ENCODE measurements at regions not wholly inside any gene's neighbourhood (a gene's known extent, or its start where the extent isn't known, plus 50 kb on each side); places are given as distances from the start of the nearest gene placed in this dataset.

GRCh38 chr5:57911438-57911837 lies 428.8 kb upstream of the ACTBL2 start:
- H3K9me3 ChIP-seq: no peaks in the 10 kb centered on the region
- ChIA-PET POLR2A (no interaction called here), CTCF (no interaction called here)
- no peaks in the 10 kb centered on the region for H3K4me1 Mint-ChIP-seq (ENCODE audit: low read depth, unreplicated experiment)
- no peaks in the 10 kb centered on the region for H3K36me3 ChIP-seq (ENCODE audit: control insufficient read depth, insufficient read depth, low read length)
- TF ChIP-seq CTCF (IDR thresholded peaks at IDR 0.05; ENCODE audit: insufficient read depth in 1 of 2, low read depth in 1 of 2, low read length in 1 of 2, severe bottlenecking in 1 of 2, unreplicated experiment in 1 of 2): no peak
- intact Hi-C loops (cut with micrococcal nuclease; ENCODE audit: unreplicated experiment): no loop called here
- no peaks in the 10 kb centered on the region for H3K27me3 Mint-ChIP-seq (ENCODE audit: insufficient read depth, unreplicated experiment)
- BruUV-seq (replicated peaks): no TSS peak
- peaks cover 4% of the 10 kb centered on the region for H3K36me3 Mint-ChIP-seq (ENCODE audit: insufficient read depth, unreplicated experiment)
- H3K27ac Mint-ChIP-seq (ENCODE audit: unreplicated experiment): no peak overlapping the region
- H3K27me3 ChIP-seq (replicated peaks; ENCODE audit: control insufficient read depth, insufficient read depth, low read length): no peaks in the 10 kb centered on the region
- no peak overlapping the region for H3K4me3 ChIP-seq (ENCODE audit: low read depth, low read length)
- no peaks in the 10 kb centered on the region for H3K4me1 ChIP-seq
- H3K9me3 Mint-ChIP-seq (ENCODE audit: unreplicated experiment): no peaks in the 10 kb centered on the region
- DNase-seq: no peak
- H3K4me3 Mint-ChIP-seq (ENCODE audit: unreplicated experiment): no peak overlapping the region

- DNase-seq: no peak
- POLR2A ChIA-PET: no interaction called here
- no peaks in the 10 kb centered on the region for H3K9me3 ChIP-seq
- H3K4me1 ChIP-seq: no peaks in the 10 kb centered on the region
- Mint-ChIP-seq H3K9me3 (ENCODE audit: unreplicated experiment) (no peaks in the 10 kb centered on the region), H3K4me1 (ENCODE audit: low read depth, unreplicated experiment) (no peaks in the 10 kb centered on the region), H3K36me3 (ENCODE audit: insufficient read depth, unreplicated experiment) (peaks cover 4% of the 10 kb centered on the region), H3K4me3 (ENCODE audit: unreplicated experiment) (no peak overlapping the region), H3K27ac (ENCODE audit: unreplicated experiment) (no peak overlapping the region), H3K27me3 (ENCODE audit: insufficient read depth, unreplicated experiment) (no peaks in the 10 kb centered on the region)
- BruUV-seq (replicated peaks): no TSS peak
- TF ChIP-seq CTCF (IDR thresholded peaks at IDR 0.05; ENCODE audit: insufficient read depth in 1 of 2, low read depth in 1 of 2, low read length in 1 of 2, severe bottlenecking in 1 of 2, unreplicated experiment in 1 of 2): no peak
- no peaks in the 10 kb centered on the region for H3K27me3 ChIP-seq (replicated peaks; ENCODE audit: control insufficient read depth, insufficient read depth, low read length)
- no peaks in the 10 kb centered on the region for H3K36me3 ChIP-seq (ENCODE audit: control insufficient read depth, insufficient read depth, low read length)
- H3K4me3 ChIP-seq (ENCODE audit: low read depth, low read length): no peak overlapping the region
- intact Hi-C loops (cut with micrococcal nuclease; ENCODE audit: unreplicated experiment): no loop called here
- CTCF ChIA-PET: no interaction called here
These were observed 424.1 kb upstream of the ACTBL2 start for GRCh38 chr5:57906671-57907070.

- no peak for DNase-seq
- CTCF ChIA-PET: no interaction called here
- Mint-ChIP-seq H3K27ac (ENCODE audit: unreplicated experiment) (no peak overlapping the region), H3K4me1 (ENCODE audit: low read depth, unreplicated experiment) (no peaks in the 10 kb centered on the region), H3K4me3 (ENCODE audit: unreplicated experiment) (no peak overlapping the region), H3K27me3 (ENCODE audit: insufficient read depth, unreplicated experiment) (no peaks in the 10 kb centered on the region), H3K36me3 (ENCODE audit: insufficient read depth, unreplicated experiment) (peaks cover 4% of the 10 kb centered on the region), H3K9me3 (ENCODE audit: unreplicated experiment) (no peaks in the 10 kb centered on the region)
- Histone ChIP-seq H3K9me3 (no peaks in the 10 kb centered on the region), H3K36me3 (ENCODE audit: control insufficient read depth, insufficient read depth, low read length) (no peaks in the 10 kb centered on the region), H3K27me3 (replicated peaks; ENCODE audit: control insufficient read depth, insufficient read depth, low read length) (no peaks in the 10 kb centered on the region), H3K4me1 (no peaks in the 10 kb centered on the region), H3K4me3 (ENCODE audit: low read depth, low read length) (no peak overlapping the region)
- no TSS peak for BruUV-seq (replicated peaks)
- intact Hi-C loops (cut with micrococcal nuclease; ENCODE audit: unreplicated experiment): no loop called here
- TF ChIP-seq CTCF (IDR thresholded peaks at IDR 0.05; ENCODE audit: insufficient read depth in 1 of 2, low read depth in 1 of 2, low read length in 1 of 2, severe bottlenecking in 1 of 2, unreplicated experiment in 1 of 2): no peak
- POLR2A ChIA-PET: no interaction called here
These were observed 420.8 kb upstream of the ACTBL2 start for GRCh38 chr5:57903458-57903857.
